ENCODE measurements at regions not wholly inside any gene's neighbourhood (a gene's known extent, or its start where the extent isn't known, plus 50 kb on each side); places are given as distances from the start of the nearest gene placed in this dataset.

DNA sequence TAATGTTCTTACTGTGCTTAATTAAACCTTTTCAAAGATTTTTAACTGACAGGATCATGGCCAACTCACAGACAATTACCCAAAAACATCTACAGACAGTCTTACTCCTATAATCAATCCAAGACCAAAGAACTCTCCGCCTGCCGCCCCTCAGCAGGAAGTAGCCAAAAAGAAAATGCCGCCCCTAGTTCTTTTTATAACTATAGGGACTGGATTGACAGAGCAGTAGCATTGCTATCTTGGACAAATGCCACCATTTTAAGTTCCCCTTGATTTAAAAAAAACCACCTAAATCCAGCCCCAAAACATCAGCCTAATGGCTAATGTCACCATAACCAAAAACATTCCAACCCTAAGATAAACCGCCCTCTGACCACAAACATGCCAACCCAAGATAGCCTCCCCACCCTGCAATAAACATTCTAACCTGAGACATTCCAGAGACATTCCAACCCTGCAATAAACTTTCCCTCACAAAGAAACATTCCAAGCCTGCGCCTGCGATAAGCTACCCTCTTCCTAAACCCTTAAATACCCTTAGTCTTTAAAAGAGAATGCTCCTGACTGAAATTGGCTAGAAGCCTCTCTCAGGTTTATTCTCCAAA lies 77.0 kb downstream of the COQ2 start:
- no peak for TF ChIP-seq EZH2 (IDR thresholded peaks at IDR 0.05; ENCODE audit: borderline replicate concordance, low read length)
- TF ChIP-seq CTCF (conservative IDR thresholded peaks at IDR 0.05 in 1 of 2, IDR thresholded peaks at IDR 0.05 in 1 of 2; ENCODE audit: extremely low read depth in 1 of 2, insufficient read depth in 1 of 2, low read depth in 1 of 2, low read length in 2 of 2), result no peak

All from mammary epithelial cell (primary cell).